Peyer's patch (tissue), 4 donors: ENCODE measurements at regions not wholly inside any gene's neighbourhood (a gene's known extent, or its start where the extent isn't known, plus 50 kb on each side); places are given as distances from the start of the nearest gene placed in this dataset.

Source experiments
- DNase-seq, 3 donors: peaks; one replicate each; pipeline ENCODE4 v3.0.0-alpha.2; 2017 to 2019
- H3K27ac ChIP-seq, 4 donors: fragments of 200-600 bp; sonication (generic); one replicate each; pipeline ENCODE4 v1.5.1; 2016 to 2019
- H3K27me3 ChIP-seq, 2 donors: fragments of 200-600 bp; sonication (generic); one replicate each; pipeline ENCODE4 v1.5.1; 2019
- H3K36me3 ChIP-seq, 3 donors: fragments of 200-600 bp; sonication (generic); one replicate each; pipeline ENCODE4 v1.5.1; 2016 to 2019
- H3K4me1 ChIP-seq, 4 donors: fragments of 200-600 bp; sonication (generic); one replicate each; pipeline ENCODE4 v1.5.1; 2016 to 2019
- H3K4me3 ChIP-seq, 4 donors: fragments of 200-600 bp; sonication (generic); 1 replicate in 3 of 4; 2 replicates in 1 of 4; pipeline ENCODE4 v1.5.1; 2016 to 2019; ENCODE audit warnings: mild to moderate bottlenecking in 1 of 4
- H3K9me3 ChIP-seq, 4 donors: fragments of 200-600 bp; sonication (generic); one replicate each; pipeline ENCODE4 v1.5.1; 2016 to 2019; ENCODE audit warnings: mild to moderate bottlenecking in 1 of 4
- POLR2A ChIP-seq, 2 donors: fragments of 450-650 bp; IDR thresholded peaks; one replicate each; pipeline ENCODE4 v1.5.1; 2017; ENCODE audit warnings: antibody characterized with exemption in 2 of 2, mild to moderate bottlenecking in 2 of 2, moderate library complexity in 2 of 2
- TF ChIP-seq, protein P1 (sequence below), 6 experiments: fragments of 450-650 bp in 4 of 6; fragments of 200-600 bp in 2 of 6; sonication (generic) in 1 of 6; IDR thresholded peaks; one replicate each; pipeline ENCODE4 v1.5.1; 2017 to 2019; ENCODE audit warnings: antibody characterized with exemption in 6 of 6, mild to moderate bottlenecking in 3 of 6, moderate library complexity in 1 of 6

DNA sequence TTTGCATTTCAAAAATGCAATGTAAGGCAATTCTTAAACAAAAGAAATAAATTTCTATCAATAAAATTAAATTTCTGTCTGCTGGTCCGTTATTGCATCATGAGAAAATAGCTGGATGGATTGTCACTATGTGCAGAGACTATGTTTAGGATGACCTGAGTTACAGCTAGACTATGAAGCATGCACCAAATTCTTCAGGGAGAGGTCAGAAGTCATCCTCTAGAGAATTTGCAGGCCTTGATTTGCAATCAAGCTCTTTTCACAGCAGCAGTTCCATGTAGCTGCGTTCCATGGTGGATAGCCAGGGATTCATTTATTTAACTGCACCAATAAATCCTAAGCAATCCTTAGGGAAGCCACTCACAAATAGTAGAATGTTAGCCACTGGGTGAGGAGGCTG, 253.7 kb downstream of the MSRB3 start:
- Histone ChIP-seq H3K9me3 (no peaks in the 10 kb centered on the region), H3K4me3 (no peak overlapping the region), H3K36me3 (no peaks in the 10 kb centered on the region), H3K4me1 (no peaks in the 10 kb centered on the region), H3K27me3 (no peaks in the 10 kb centered on the region), H3K27ac (no peak overlapping the region)
- no peak for DNase-seq
- no peak for TF ChIP-seq POLR2A (IDR thresholded peaks at IDR 0.05)
- TF ChIP-seq, protein P1, sequence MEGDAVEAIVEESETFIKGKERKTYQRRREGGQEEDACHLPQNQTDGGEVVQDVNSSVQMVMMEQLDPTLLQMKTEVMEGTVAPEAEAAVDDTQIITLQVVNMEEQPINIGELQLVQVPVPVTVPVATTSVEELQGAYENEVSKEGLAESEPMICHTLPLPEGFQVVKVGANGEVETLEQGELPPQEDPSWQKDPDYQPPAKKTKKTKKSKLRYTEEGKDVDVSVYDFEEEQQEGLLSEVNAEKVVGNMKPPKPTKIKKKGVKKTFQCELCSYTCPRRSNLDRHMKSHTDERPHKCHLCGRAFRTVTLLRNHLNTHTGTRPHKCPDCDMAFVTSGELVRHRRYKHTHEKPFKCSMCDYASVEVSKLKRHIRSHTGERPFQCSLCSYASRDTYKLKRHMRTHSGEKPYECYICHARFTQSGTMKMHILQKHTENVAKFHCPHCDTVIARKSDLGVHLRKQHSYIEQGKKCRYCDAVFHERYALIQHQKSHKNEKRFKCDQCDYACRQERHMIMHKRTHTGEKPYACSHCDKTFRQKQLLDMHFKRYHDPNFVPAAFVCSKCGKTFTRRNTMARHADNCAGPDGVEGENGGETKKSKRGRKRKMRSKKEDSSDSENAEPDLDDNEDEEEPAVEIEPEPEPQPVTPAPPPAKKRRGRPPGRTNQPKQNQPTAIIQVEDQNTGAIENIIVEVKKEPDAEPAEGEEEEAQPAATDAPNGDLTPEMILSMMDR (IDR thresholded peaks at IDR 0.05): no peak

DNA sequence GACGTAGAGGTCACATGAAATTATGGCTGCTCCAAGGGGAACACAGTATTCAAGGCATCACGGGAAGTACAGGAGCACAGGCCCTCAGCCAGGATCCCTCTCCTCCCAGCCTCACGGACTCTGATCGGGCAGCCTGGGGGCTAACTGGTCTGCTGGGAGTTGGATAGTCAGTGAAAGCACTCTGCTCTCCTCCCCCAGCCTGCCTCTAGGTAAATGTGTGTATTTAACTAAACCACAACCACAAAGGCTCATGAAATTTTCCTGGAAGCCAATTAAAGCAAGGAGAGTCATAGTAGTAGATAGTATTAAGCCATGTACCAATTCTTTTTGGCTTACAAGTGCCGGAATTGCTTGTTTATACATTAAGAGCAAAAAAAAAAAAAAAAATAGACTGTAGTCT, 254.3 kb downstream of the MSRB3 start:
- Histone ChIP-seq H3K9me3 (no peaks in the 10 kb centered on the region), H3K27me3 (no peaks in the 10 kb centered on the region), H3K4me1 (no peaks in the 10 kb centered on the region), H3K4me3 (no peak overlapping the region), H3K36me3 (no peaks in the 10 kb centered on the region), H3K27ac (no peak overlapping the region)
- TF ChIP-seq, protein P1 (IDR thresholded peaks at IDR 0.05): no peak
- no peak for TF ChIP-seq POLR2A (IDR thresholded peaks at IDR 0.05)
- DNase-seq: no peak

DNA sequence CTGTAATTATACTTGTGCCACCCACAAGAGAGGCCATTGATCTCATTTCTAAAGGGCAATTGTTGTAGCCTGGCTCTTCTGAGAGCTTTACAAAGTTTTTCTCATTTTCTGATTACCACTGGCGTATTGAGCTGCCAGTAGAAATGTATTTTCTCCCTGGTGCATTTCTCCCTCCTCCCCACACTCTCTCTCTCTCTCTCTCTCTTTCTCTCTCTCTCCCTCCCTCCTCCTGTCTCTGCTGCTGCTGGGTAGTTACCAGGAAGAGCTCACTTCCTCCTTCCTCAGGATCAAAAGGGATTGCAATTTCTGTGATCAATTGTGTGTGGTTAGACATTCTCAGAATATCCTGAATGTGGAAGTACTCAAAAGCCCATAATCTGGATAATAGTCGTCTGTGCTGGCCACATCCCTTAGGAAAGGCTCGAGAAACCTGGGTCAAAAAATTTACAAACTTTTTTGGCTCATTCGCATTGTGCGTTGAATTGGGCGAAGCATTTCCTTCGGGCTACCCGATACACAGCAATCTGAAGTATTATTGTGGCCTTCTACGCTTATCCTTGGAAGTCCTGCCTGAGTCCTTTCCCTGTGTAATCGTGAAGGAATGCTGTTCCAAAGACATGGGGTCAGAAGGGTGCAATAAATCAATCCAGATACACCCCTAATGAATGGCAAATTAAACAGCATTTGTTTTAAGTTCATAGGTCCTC, 254.8 kb downstream of the MSRB3 start:
- no peak for DNase-seq
- H3K36me3 ChIP-seq: no peaks in the 10 kb centered on the region
- no peaks in the 10 kb centered on the region for H3K4me1 ChIP-seq
- no peak overlapping the region for H3K4me3 ChIP-seq
- no peaks in the 10 kb centered on the region for H3K9me3 ChIP-seq
- TF ChIP-seq POLR2A (IDR thresholded peaks at IDR 0.05): no peak
- TF ChIP-seq, protein P1 (IDR thresholded peaks at IDR 0.05): no peak
- H3K27ac ChIP-seq: no peak overlapping the region
- H3K27me3 ChIP-seq: no peaks in the 10 kb centered on the region

DNA sequence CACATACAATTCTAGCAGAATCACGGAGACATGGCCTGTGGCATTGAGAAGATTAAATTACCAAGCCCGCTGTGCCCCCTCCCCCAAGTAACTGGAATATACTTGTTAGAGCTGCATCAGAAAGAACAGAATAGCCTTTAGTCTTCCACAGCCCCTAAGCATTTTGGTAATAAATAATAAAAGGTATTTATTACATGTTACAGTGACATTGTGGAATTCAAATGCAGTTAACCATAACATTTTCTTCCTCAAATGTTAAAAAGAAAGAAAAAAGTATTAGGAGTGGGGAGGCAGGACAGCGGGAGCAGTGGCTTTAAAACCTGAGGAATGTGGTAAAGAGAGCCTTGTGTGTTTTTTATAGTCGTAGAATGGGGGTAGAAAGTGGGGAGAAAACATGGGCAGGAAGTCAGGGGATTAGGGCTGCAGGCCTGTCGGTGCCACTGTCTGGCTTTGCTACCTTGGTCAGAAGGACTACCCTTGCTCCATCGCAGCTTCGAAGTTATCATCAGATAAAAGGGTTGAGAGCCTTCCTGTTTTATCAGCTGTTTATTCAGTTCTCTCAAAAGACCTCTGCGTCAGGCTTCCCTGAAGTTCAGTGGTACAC, 255.9 kb downstream of the MSRB3 start:
- H3K4me3 ChIP-seq: no peak overlapping the region
- DNase-seq: no peak

DNA sequence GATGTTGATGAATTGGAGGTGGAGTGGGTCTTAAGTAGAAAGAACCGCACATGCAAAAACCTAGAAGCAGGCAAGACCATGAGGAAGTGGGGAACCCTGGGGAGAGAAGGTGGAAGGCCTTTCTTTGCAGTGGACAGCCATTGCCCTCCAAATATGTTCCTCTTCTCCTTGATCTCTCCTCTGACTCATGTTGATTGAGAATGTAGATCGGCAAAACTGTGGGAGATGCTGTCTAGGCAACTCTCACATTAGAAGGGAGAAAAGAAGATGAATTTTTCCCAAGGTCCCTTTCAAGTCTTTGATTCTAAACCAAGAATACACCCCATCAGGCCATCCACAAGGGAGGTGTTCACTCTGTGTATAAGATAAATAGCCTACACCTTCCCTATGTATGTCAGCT, 257.5 kb downstream of the MSRB3 start:
- no peaks in the 10 kb centered on the region for H3K36me3 ChIP-seq
- no peak overlapping the region for H3K4me3 ChIP-seq
- no peaks in the 10 kb centered on the region for H3K4me1 ChIP-seq
- H3K9me3 ChIP-seq: peaks cover 0 to 9% (median 0%) of the 10 kb centered on the region in 4 donors
- TF ChIP-seq POLR2A (IDR thresholded peaks at IDR 0.05): no peak
- TF ChIP-seq, protein P1 (IDR thresholded peaks at IDR 0.05): no peak
- DNase-seq: no peak
- H3K27me3 ChIP-seq: no peaks in the 10 kb centered on the region
- H3K27ac ChIP-seq: no peak overlapping the region

More for the DNA sequence above, 255.9 kb downstream of the MSRB3 start:
- Histone ChIP-seq H3K4me1 (no peaks in the 10 kb centered on the region), H3K36me3 (no peaks in the 10 kb centered on the region), H3K27ac (no peak overlapping the region), H3K9me3 (no peaks in the 10 kb centered on the region), H3K27me3 (no peaks in the 10 kb centered on the region)
- TF ChIP-seq POLR2A (IDR thresholded peaks at IDR 0.05): no peak
- TF ChIP-seq, protein P1 (IDR thresholded peaks at IDR 0.05): no peak
